Mesenchymal stem cell (in vitro differentiated cells and primary cell): ENCODE measurements at regions not wholly inside any gene's neighbourhood (a gene's known extent, or its start where the extent isn't known, plus 50 kb on each side); places are given as distances from the start of the nearest gene placed in this dataset.

Experiments used
- DNase-seq: peaks from one replicate; pipeline ENCODE4 v3.0.0-alpha.2; 2013
- H2AFZ ChIP-seq: one replicate; pipeline ENCODE4 v1.6.1; 2013; ENCODE audit warnings: low read depth, mild to moderate bottlenecking, control low read depth, inconsistent platforms, low read length, moderate library complexity
- H2AK5ac ChIP-seq: 2 replicates; pipeline ENCODE4 v1.6.1; 2013; ENCODE audit warnings: low read length, moderate library complexity, mild to moderate bottlenecking, inconsistent platforms; ENCODE audit not compliant: severe bottlenecking
- H2BK120ac ChIP-seq: one replicate; pipeline ENCODE4 v1.6.1; 2013; ENCODE audit warnings: low read depth, mild to moderate bottlenecking, inconsistent platforms, low read length, moderate library complexity
- H2BK12ac ChIP-seq, 2 experiments: one replicate each; pipeline ENCODE4 v1.6.1; 2013; ENCODE audit warnings: inconsistent platforms in 2 of 2, low read length in 2 of 2, mild to moderate bottlenecking in 2 of 2, moderate library complexity in 2 of 2, control low read depth in 1 of 2
- H2BK15ac ChIP-seq: one replicate; pipeline ENCODE4 v1.6.1; 2013; ENCODE audit warnings: mild to moderate bottlenecking, low read depth, inconsistent platforms; ENCODE audit not compliant: poor library complexity, severe bottlenecking
- H2BK5ac ChIP-seq: 2 replicates; pipeline ENCODE4 v1.6.1; 2013; ENCODE audit warnings: low read depth, mild to moderate bottlenecking, low read length, control low read depth, inconsistent platforms; ENCODE audit not compliant: poor library complexity, severe bottlenecking
- H3K14ac ChIP-seq, 2 experiments: one replicate each; pipeline ENCODE4 v1.6.1; 2013; ENCODE audit warnings: inconsistent platforms in 2 of 2, low read length in 2 of 2, control low read depth in 1 of 2, mild to moderate bottlenecking in 1 of 2, moderate library complexity in 1 of 2
- H3K18ac ChIP-seq, 2 experiments: one replicate each; pipeline ENCODE4 v1.6.1; 2013; ENCODE audit warnings: inconsistent platforms in 2 of 2, low read length in 2 of 2, control low read depth in 1 of 2, low read depth in 1 of 2, mild to moderate bottlenecking in 1 of 2
- H3K23ac ChIP-seq, 2 experiments: one replicate each; pipeline ENCODE4 v1.6.1; 2013; ENCODE audit warnings: inconsistent platforms in 2 of 2, low read length in 2 of 2, mild to moderate bottlenecking in 2 of 2, moderate library complexity in 2 of 2, control low read depth in 1 of 2
- H3K27ac ChIP-seq: 2 replicates; pipeline ENCODE4 v1.5.1; 2013; ENCODE audit warnings: mild to moderate bottlenecking, moderate library complexity, low read length, control low read depth, inconsistent platforms; ENCODE audit not compliant: poor library complexity, severe bottlenecking
- H3K27me3 ChIP-seq, 2 experiments: 2 replicates each; pipeline versions ENCODE4 v1.6.1 to v1.7.0; 2013; ENCODE audit warnings: low read length in 2 of 2, mild to moderate bottlenecking in 2 of 2, moderate library complexity in 2 of 2, control low read depth in 1 of 2, inconsistent platforms in 1 of 2; ENCODE audit not compliant: control insufficient read depth in 1 of 2, insufficient read depth in 1 of 2
- H3K36me3 ChIP-seq, 2 experiments: 2 replicates each; pipeline versions ENCODE4 v1.6.1 to v1.7.0; 2013; ENCODE audit warnings: low read length in 2 of 2, control low read depth in 1 of 2, inconsistent platforms in 1 of 2, low read depth in 1 of 2, mild to moderate bottlenecking in 1 of 2; ENCODE audit not compliant: insufficient read depth in 2 of 2, control insufficient read depth in 1 of 2
- H3K4ac ChIP-seq, 2 experiments: one replicate each; pipeline ENCODE4 v1.6.1; 2013; ENCODE audit warnings: inconsistent platforms in 2 of 2, low read length in 2 of 2, mild to moderate bottlenecking in 2 of 2, moderate library complexity in 2 of 2, control low read depth in 1 of 2, low read depth in 1 of 2
- H3K4me1 ChIP-seq: 2 replicates; pipeline ENCODE4 v1.6.1; 2013; ENCODE audit warnings: low read depth, low read length, control low read depth; ENCODE audit not compliant: control insufficient read depth, insufficient read depth
- H3K4me2 ChIP-seq: 2 replicates; pipeline ENCODE4 v1.6.1; 2013; ENCODE audit warnings: low read length, mild to moderate bottlenecking, inconsistent platforms; ENCODE audit not compliant: poor library complexity, severe bottlenecking
- H3K4me3 ChIP-seq, 2 experiments: 2 replicates each; pipeline versions ENCODE4 v1.5.1 to v1.7.0; 2013; ENCODE audit warnings: low read length in 2 of 2, mild to moderate bottlenecking in 2 of 2, control low read depth in 1 of 2, low read depth in 1 of 2; ENCODE audit not compliant: insufficient read depth in 1 of 2
- H3K79me1 ChIP-seq: replicated peaks from 2 replicates; pipeline ENCODE4 v1.6.1; 2013; ENCODE audit warnings: mild to moderate bottlenecking, control low read depth, low read length, inconsistent platforms; ENCODE audit not compliant: poor library complexity, severe bottlenecking
- H3K9ac ChIP-seq: 2 replicates; pipeline ENCODE4 v1.7.0; 2013; ENCODE audit warnings: mild to moderate bottlenecking, low read length, moderate library complexity
- H3K9me3 ChIP-seq: 2 replicates; pipeline ENCODE4 v1.7.0; 2013; ENCODE audit warnings: mild to moderate bottlenecking, low read length; ENCODE audit not compliant: control insufficient read depth
- H4K8ac ChIP-seq: one replicate; pipeline ENCODE4 v1.6.1; 2013; ENCODE audit warnings: inconsistent platforms, mild to moderate bottlenecking, low read length, moderate library complexity
- H4K91ac ChIP-seq: one replicate; pipeline ENCODE4 v1.6.1; 2013; ENCODE audit warnings: mild to moderate bottlenecking, low read length, inconsistent platforms
- WGBS: methylation state at CpG from one replicate; pipeline ENCODE4 v1.1.7; 2013; ENCODE audit warnings: mixed read lengths; 5-methylcytosine and 5-hydroxymethylcytosine counted together

- Histone ChIP-seq H3K4me3 (no peak overlapping the region), H2BK12ac (no peak overlapping the region), H3K27me3 (no peaks in the 10 kb centered on the region), H3K79me1 (no peaks in the 10 kb centered on the region), H3K4me2 (no peak overlapping the region), H2BK15ac (peak overlapping the region; percentile 19), H2BK5ac (no peak overlapping the region), H2AFZ (no peak overlapping the region), H2BK120ac (no peak overlapping the region), H3K9me3 (no peaks in the 10 kb centered on the region), H3K4me1 (no peaks in the 10 kb centered on the region), H2AK5ac (no peak overlapping the region), H3K4ac (no peak overlapping the region), H3K9ac (peak overlapping the region; percentile 34), H3K23ac (no peak overlapping the region), H4K8ac (peak overlapping the region; percentile 77), H3K14ac (no peak overlapping the region), H3K18ac (no peak overlapping the region), H3K27ac (no peak overlapping the region), H4K91ac (no peak overlapping the region), H3K36me3 (no peaks in the 10 kb centered on the region)
- DNase-seq: peak; percentile 33
- 70% methylated on average over 4 of the region's 4 CpGs for WGBS
Measured at GRCh38 chr11:106446955-106447354, 369.5 kb downstream of the AASDHPPT start.

GRCh38 chr11:106447631-106448191 is 370.2 kb downstream of the AASDHPPT start:
- no peak overlapping the region for H2BK120ac ChIP-seq
- H2BK5ac ChIP-seq: no peak overlapping the region
- H3K79me1 ChIP-seq: no peaks in the 10 kb centered on the region
- H3K4me3 ChIP-seq: no peak overlapping the region
- no peak overlapping the region for H3K9ac ChIP-seq
- H4K91ac ChIP-seq: no peak overlapping the region
- no peaks in the 10 kb centered on the region for H3K36me3 ChIP-seq
- no peak overlapping the region for H3K27ac ChIP-seq
- no peak overlapping the region for H3K4me2 ChIP-seq
- H3K23ac ChIP-seq: no peak overlapping the region
- H3K27me3 ChIP-seq: no peaks in the 10 kb centered on the region
- DNase-seq: peak; percentile 23
- peak overlapping the region in 1 of 2 experiments; percentile 71 for H3K14ac ChIP-seq
- H2BK12ac ChIP-seq: peak overlapping the region in 1 of 2 experiments; percentile 52
- H4K8ac ChIP-seq: peak overlapping the region; percentile 71
- H3K9me3 ChIP-seq: peaks cover under 1% of the 10 kb centered on the region
- H2BK15ac ChIP-seq: no peak overlapping the region
- WGBS: 64% methylated on average over 4 of the region's 5 CpGs
- H3K4ac ChIP-seq: peak overlapping the region in 1 of 2 experiments; percentile 73
- H2AFZ ChIP-seq: no peak overlapping the region
- H3K4me1 ChIP-seq: no peaks in the 10 kb centered on the region
- no peak overlapping the region for H2AK5ac ChIP-seq
- H3K18ac ChIP-seq: peak overlapping the region in 1 of 2 experiments; percentile 92

GRCh38 chr11:106449763-106450162 is 372.3 kb downstream of the AASDHPPT start:
- no peak overlapping the region for H3K4me2 ChIP-seq
- no peak overlapping the region for H4K91ac ChIP-seq
- no peaks in the 10 kb centered on the region for H3K79me1 ChIP-seq
- WGBS: no CpG with 5 or more reads among the region's 3 CpGs
- peak overlapping the region in 1 of 2 experiments; percentile 45 for H2BK12ac ChIP-seq
- no peak overlapping the region for H3K23ac ChIP-seq
- DNase-seq: no peak
- no peaks in the 10 kb centered on the region for H3K4me1 ChIP-seq
- no peaks in the 10 kb centered on the region for H3K36me3 ChIP-seq
- no peak overlapping the region for H3K27ac ChIP-seq
- H2BK5ac ChIP-seq: no peak overlapping the region
- no peaks in the 10 kb centered on the region for H3K27me3 ChIP-seq
- H2AK5ac ChIP-seq: no peak overlapping the region
- no peak overlapping the region for H4K8ac ChIP-seq
- H3K4me3 ChIP-seq: no peak overlapping the region
- no peak overlapping the region for H3K14ac ChIP-seq
- no peak overlapping the region for H2BK15ac ChIP-seq
- no peak overlapping the region for H2AFZ ChIP-seq
- no peak overlapping the region for H2BK120ac ChIP-seq
- H3K9me3 ChIP-seq: peaks cover 6% of the 10 kb centered on the region
- H3K4ac ChIP-seq: peak overlapping the region in 1 of 2 experiments; percentile 49
- no peak overlapping the region for H3K9ac ChIP-seq
- H3K18ac ChIP-seq: peak overlapping the region; percentile 57 to 70

GRCh38 chr11:106451228-106451922 is 373.9 kb downstream of the AASDHPPT start:
- Histone ChIP-seq H3K79me1 (no peaks in the 10 kb centered on the region), H2AFZ (no peak overlapping the region), H3K4me1 (no peaks in the 10 kb centered on the region), H3K14ac (no peak overlapping the region), H3K4me2 (no peak overlapping the region), H4K91ac (no peak overlapping the region), H3K36me3 (no peaks in the 10 kb centered on the region), H3K4me3 (no peak overlapping the region), H3K18ac (no peak overlapping the region), H3K27me3 (no peaks in the 10 kb centered on the region), H2AK5ac (no peak overlapping the region), H3K9me3 (peaks cover 6% of the 10 kb centered on the region), H2BK120ac (no peak overlapping the region), H2BK15ac (no peak overlapping the region), H3K27ac (no peak overlapping the region), H2BK5ac (no peak overlapping the region), H3K4ac (no peak overlapping the region), H3K23ac (no peak overlapping the region), H2BK12ac (no peak overlapping the region), H4K8ac (no peak overlapping the region), H3K9ac (no peak overlapping the region)
- no peak for DNase-seq
- no CpG with 5 or more reads among the region's 2 CpGs for WGBS
